Glomerular endothelial cell (primary cell): ENCODE measurements at regions not wholly inside any gene's neighbourhood (a gene's known extent, or its start where the extent isn't known, plus 50 kb on each side); places are given as distances from the start of the nearest gene placed in this dataset.
A peak's percentile ranks its signal among the peaks of the same experiment; 100 is the strongest.
"Not testable (repeated sequence)": the region's sequence is repeated elsewhere in the genome, so short reads cannot be mapped to it uniquely, and the experiment has no call there.

ENCODE experiments used
- DNase-seq: peaks from one replicate; pipeline ENCODE4 v3.0.0-alpha.2; 2011; ENCODE audit warnings: low read depth, low spot score; ENCODE audit errors: extremely low read depth

DNA sequence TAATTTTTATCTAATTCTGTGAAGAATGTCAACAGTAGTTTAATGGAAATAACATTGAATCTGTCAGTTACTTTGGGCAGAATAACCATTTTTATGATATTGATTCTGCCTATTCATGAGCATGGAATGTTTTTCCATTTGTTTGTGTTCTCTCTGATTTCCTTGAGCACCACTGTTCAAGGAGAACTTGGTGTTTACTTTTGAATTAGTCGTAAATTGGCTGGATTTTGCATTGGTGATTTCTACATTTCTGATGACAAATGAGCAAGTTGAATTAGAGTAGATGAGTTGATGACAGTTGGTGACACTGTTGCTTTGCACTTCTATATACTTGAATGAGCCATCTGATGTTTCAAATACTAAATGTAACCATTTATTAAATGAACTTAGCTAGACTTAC lies 1007.3 kb upstream of the ADAMTS5 start:
- not testable (repeated sequence) for DNase-seq

DNA sequence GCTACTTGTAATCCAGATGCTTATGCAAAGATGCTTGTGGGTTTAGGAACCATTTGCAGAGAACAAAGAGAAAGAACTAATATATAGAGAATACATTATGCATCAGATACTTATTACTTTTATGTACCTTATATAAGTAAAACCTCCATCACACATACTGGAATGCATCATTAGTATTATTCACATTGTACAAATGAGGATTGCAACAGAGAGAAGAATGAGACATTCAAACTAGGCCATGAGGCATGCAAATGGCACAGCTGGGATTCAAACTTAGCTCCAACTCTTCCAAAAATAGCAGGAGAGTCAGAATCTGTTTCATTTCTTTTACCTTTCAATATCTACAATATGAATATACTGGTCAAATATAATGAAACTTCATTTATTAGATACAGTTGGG lies 1001.4 kb upstream of the ADAMTS5 start:
- not testable (repeated sequence) for DNase-seq

DNA sequence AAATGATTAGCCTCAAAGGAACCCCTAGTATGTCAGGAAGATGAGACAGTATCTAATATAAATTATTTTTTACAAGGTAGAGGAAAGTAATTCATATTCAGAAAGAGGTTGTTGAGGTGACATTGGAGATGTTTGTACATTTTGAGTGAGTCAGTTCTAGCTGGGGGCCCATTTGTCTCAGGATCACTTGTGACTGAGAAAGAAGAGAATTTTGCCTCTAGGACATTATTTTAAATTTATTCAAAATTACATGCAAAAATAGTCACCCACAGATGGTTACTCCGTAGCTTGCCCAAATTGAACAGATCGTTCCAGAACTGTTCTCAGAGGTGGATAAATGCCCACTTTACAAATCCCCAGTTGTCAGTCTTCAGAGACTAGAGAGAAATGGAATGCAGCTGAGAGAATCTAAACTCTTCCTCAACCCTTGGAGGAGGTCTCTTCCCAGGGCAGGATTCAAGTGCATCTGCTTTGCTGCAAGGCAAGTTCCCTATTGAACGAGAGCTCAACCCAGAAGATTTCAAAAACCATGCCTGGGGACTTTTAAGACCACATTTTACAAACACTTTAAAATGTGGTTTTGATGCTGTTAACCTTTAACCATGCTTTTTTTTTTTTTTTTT lies 987.8 kb upstream of the ADAMTS5 start:
- DNase-seq = no peak

DNA sequence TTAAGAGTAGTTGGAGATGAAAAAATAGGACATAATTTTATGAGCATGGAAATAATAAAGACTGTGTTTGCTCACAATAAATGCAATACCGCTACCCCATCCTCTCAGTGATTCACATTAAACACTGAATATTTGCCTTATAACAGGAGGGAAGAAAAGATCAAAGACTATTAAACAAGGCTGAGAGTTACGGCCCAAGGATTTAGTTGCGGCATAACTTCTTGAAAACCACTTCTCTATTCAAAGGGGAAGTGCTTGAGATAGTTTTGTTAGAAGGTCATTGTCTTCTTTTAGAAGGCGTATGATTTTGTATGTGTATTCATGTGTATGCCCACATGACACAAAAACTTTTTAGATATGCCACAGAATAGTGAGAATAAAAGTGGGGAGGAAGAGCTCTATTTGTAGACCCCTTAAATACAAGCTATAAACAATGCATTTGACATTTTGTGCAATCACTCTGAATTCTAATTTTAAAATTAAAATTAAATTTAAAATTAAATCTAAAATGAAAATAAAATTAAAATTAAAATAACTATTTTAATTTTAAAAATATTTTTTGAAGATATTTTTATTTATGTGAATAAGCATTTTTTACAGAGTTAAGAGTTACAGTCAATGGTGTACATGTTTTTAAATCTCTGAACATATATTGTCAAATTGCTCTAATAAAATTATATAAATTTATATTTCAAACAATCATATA lies 986.6 kb upstream of the ADAMTS5 start:
- no peak for DNase-seq

DNA sequence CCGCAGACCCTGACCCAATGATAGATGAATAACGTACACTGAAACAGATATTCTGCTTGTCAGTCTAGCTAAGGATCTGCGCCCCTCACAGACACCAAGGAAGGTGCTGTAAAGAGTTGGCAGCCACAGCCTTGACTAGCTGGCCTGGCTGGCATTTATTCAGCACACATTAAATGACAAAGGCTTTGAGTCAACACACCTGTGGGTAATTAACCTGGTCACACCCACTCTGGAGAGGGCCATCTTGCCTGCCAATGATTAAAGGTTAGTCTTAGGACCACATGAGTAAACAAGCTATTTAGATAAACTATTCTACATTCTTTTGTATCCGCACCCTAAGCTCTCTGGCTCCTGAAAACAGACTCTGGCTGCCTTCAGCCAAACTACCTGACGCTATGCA lies 982.2 kb upstream of the ADAMTS5 start:
- not testable (repeated sequence) for DNase-seq

DNA sequence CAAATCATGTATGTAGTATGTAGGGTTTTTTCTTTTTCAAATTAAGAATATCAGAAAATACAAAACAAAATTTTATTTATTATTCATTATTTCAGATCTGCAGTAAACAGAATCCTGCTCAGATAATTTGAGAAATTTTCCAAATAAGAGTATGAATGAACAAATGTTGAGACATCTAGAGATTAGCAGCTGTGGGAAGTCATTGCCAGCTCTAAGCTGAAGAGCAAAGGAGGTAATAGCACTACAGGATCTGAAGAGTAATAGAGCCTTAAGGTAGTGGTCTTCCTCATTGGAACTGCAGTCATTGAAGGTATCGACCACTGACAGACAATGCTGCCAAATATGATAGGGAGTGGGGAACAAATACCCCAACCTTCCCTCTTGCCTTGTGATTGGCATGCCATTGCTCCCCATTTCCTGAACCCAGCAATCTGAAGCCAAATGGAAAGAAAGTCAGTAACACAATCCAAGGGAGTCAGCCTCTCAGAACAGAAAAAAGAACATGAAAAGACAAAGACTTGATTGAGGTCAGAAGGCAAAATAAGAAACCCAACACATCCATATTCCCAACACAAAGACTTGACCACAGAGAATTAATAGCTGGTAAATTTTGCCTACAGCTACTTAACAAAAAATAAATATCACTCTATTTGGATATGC lies 963.4 kb upstream of the ADAMTS5 start:
- DNase-seq = not testable (repeated sequence)

DNA sequence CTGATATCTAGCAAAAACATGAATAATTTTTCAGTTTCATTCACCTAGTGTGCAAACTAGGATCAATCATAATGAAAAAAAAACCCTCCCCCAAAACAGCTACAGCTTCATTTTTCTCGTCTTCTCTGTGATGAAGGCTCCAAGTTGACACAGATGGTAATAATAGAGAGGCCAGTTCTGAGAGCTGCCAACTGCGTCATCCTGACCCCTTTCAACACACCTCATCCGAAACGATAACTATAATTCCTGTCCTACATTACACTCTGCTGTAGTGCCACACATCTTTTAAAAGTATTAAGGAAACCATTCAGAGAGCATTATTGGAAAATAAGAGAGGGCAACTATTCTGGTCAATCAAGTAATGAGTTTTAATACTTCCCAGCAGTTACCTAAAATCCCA lies 962.3 kb upstream of the ADAMTS5 start:
- DNase-seq = not testable (repeated sequence)

DNA sequence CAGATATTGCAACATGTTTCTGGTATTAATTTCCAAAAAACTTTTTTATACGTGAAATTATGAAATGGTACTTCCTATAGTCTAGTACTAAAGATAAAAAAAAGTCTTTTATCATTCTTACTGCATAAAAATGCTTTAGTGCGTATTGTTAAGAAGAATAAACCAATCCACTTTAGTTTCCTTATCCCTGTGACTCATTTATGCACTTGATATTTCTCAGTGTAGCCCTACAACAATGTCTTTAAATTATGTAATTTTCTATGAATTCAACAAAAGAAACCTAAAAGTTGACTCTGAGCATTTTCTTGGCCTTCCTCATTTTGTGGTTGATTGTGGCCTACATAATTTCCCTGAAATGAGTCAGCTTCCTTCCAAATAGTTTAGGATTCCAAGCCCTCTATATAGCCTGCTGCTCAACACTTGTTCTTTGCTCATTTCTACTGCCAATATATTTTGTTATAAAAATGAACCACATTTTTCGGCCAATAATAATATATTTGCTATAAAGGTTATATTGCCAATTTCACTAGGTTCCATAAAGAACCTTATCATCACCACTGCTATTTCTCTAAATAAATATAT lies 961.7 kb upstream of the ADAMTS5 start:
- peak; percentile 56 for DNase-seq

DNA sequence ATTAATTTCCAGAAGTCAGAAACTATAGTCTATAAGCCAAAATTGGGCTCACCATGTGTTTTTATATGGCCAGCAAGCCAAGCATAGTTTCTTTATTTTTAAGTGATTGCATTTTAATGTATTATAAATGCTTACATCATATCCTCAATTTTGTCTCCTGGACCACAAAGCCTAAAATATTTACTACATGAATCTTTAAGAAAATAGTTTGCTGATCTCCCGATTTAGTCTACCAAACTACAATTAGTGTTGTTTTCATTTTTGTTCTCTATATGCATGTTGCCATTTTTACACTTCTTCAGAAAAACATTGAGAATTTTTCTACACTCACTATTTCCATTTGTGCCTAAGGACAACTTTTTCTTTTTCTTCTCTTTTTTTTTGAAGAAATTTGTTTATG lies 954.5 kb upstream of the ADAMTS5 start:
- DNase-seq = not testable (repeated sequence)

DNA sequence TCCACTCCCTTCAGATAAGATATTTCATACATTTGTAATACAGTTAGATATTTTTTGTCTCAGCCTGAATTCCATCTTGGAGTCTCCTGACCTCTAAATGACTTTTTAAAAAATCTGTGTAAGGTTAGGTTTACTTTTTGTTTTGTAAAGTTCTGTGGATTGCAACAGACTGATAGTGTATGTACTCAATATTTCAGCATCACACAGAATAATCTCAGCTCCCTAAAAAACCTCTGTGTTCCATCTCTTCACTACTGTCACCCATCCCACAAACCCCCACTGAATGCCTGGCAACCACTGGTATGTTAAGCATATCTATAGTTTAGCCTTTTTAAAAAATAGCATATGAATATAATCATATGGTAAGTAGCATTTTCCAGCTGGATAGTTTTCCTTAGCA lies 951.1 kb upstream of the ADAMTS5 start:
- DNase-seq = not testable (repeated sequence)

DNA sequence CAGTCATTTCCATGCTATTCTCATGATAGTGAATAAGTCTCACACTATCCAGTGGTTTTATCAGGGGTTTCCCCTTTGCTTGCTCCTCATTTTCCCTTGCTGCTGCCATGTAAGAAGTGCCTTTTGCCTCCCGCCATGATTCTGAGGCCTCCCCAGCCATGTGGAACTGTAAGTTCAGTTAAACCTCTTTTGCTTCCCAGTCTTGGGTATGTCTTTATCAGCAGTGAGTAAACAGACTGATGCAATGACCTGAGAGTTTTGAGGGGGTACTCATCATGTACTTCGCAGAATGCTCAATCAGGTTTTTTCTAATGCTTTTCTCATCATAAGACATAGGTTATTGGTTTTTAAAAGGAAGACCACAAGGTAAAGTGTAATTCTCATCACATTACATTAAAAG lies 949.4 kb upstream of the ADAMTS5 start:
- not testable (repeated sequence) for DNase-seq

DNA sequence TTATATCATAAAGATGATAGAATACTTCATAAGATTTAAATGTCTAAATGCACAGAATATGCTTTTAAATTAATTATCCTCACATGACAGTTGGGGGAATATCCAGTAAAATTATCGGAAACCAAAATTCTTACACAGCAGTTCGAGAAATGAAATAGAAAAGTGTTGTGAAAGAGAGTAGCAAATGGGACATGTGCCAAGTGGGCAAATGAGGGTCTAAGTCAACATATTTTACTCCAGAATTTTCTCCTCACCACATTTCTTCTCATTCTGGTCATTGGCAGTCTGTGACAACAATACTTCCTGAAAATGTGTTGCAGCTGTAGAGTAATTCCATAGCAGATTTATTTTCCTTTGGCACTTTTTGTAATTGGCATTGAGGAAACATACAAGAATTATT lies 945.2 kb upstream of the ADAMTS5 start:
- DNase-seq = not testable (repeated sequence)

DNA sequence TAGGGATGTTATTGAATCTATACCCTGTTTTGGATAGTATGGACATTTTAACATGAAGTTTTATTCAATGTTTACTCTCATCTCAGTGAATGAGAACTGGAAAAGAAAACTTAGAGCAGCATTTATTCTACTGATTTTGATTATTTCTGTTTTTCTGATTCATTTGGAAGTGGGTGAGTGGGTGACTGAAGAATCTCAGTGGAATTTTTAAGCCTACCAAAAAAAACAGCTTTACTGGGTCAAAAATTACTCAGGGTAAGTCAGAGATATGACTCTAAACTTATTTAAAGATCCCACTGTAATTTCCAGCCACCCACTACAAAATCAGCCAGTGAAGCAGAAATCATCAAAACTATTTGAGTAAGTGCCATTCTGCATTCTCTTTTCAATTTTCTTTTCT lies 942.6 kb upstream of the ADAMTS5 start:
- DNase-seq = not testable (repeated sequence)

DNA sequence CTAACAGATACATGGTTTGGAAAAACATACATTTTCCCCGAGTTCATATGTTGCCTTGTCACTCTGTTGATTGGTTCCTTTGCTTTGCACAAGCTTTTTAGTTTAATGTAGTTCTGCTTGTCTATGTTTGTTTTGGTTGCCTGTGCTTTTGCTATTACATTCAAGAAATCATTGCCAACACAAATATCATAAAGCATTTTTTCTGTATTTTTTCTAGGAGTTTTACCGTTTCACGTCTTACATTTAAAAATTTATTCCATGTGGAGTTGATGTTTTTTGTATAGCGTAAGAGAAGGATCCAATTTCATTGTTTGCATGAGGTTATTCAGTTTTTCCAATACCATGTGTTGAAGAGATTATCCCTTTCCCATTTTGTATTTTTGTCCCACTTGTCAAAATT lies 941.9 kb upstream of the ADAMTS5 start:
- DNase-seq = not testable (repeated sequence)

DNA sequence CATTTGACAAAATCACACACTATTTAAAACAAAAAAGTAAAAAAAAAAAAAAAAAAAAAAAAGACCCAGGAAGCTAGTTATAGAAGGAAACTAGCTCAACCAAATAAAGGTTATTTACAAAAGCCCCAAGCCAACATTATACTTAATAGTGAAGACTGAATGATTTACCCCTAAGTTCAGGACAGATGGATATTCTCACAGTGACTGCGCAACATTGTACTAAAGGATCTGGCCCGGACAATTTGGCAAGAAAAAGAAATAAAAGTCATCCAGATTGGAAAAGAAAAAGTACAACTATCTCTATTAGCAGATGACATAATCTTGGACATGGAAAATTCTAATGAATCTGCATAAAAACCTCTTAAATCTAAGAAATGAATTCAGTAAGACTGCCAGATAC lies 936.0 kb upstream of the ADAMTS5 start:
- DNase-seq = not testable (repeated sequence)

DNA sequence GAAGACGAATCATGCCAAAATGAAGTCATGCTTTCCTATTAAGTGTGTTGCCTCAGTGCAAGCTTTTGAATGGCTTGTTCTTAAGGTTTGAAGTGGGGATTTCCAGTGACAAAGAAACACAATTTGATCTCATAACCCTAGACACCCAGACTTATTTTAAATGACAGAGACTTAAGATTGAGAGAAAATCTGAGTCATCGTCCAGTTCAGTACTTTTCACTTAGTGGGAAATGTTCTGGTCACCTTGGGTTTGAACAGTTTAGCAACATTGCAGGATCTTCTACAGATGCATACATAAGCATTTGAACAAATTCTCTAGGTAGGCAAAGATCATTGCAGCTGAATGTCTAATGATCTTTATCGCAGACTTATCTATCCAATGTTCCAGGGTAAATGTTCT lies 926.7 kb upstream of the ADAMTS5 start:
- DNase-seq = not testable (repeated sequence)

DNA sequence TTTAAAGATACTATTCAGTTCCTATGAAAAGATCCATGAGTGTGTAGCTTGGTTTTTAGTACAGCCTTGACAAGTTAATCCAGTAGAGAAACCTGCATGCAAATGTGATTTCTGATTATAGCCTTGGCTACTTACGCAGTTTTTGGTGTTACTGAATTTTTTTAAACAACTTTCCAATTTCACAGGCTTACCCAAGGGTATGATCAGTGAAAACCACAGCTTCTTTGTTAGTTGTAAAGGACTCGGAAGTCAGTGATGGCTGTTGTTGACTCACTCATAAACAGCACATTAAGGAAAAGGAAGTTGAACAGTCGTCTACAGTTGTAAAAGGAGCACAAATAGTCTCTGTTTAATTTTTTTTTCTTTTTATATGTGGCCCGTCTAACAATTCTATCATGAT lies 924.6 kb upstream of the ADAMTS5 start:
- DNase-seq = not testable (repeated sequence)

DNA sequence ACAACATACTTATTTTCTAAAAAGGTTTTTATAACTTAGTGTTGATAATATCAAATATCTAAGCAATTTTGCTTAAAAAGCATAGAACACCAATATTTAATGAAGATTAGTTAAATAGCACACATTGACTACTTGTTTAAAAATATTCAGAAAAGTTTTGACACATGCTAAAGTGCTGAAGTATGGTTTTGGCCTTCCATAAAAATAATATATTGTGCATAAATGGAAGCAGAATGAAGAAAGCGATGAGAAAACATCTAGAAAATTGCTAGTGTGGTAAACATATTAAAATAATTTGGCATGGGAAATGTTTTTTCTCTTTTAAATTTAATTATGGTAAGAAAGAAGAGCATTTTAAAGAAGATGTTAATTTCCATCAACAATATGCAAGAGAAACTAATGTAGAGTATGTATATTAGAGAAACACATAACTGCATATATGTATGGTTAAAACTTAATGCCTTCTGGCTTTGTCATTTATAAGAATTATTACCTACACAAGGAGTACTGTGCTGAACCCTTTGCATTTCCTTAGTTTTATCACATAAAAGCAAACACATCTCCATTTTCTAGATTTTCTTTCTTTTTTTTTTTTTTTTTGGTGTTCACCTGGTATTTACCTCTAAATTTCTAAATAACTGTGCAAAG lies 921.0 kb upstream of the ADAMTS5 start:
- DNase-seq = not testable (repeated sequence)

DNA sequence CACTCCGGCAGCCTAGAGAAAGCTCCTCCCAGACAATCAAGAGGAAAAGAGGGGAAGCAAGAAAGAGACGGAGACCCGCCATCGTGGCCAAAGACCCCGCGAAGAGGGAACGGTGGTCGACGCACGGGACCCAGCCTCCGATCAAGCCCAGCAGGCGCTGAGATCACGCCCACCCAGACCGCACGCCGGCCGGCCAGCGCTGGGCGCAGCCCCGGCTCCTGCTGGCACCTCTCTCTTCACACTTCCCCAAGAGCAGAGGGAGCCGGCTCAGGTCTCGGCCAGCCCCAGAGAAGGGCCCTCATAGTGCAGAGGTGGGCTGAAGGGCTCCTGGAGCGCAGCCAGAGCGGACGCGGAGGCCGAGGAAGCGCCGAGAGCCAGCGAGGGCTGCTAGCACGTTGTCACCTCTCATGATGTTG lies 918.4 kb upstream of the ADAMTS5 start:
- no peak for DNase-seq

DNA sequence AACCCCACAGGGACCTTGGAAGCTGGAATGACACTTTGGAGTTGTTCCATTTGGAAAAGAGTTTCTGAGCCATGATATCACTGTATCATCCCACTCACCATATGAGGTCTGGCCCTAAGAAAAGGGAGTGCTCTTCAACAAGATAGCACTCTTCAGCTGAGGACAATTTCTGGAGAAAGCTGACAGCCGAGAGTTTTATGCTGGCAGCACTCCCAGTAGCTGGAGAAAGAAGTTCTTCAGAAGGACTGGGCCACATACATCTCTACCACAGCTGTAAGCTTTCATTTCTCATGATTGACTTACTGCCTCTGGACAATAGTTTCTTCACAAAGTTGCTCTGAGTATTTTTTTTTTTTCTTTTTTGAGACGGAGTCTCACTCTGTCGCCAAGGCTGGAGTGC lies 914.4 kb upstream of the ADAMTS5 start:
- not testable (repeated sequence) for DNase-seq

DNA sequence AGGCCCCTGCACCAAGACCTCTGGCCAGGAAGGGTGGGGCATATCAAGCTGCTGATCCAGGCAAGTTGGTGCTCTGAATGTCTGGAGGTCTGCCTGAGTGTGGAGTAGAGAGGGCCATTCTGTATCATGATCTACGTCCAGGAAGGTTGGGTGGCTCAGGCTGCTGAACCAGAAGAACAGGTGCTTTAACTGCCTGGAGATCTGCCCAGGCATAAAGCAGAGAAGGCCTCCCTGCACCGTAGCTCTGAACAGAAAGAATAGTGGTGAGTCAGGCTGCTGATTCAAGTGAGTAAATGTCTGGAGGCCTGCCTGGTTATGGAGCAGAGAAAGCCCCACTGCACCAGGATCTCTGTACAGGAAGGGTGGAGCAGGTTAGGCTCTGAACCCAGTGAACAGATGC lies 905.5 kb upstream of the ADAMTS5 start:
- not testable (repeated sequence) for DNase-seq
